Amniotic stem cell (primary cell): ENCODE measurements at regions not wholly inside any gene's neighbourhood (a gene's known extent, or its start where the extent isn't known, plus 50 kb on each side); places are given as distances from the start of the nearest gene placed in this dataset.

Source experiments
- DNase-seq: peaks from one replicate; lab custom pipeline; 2025; lab: John Stamatoyannopoulos, UW

- DNase-seq, result no peak
Measured at GRCh38 chr18:8969639-8970390, 132.7 kb upstream of the NDUFV2 start.

GRCh38 chr18:8970843-8971242 is 131.7 kb upstream of the NDUFV2 start:
- no peak for DNase-seq

- DNase-seq, result no peak
Measured at GRCh38 chr18:8972116-8972515, 130.4 kb upstream of the NDUFV2 start.

GRCh38 chr18:8974279-8974678 is 128.2 kb upstream of the NDUFV2 start:
- no peak for DNase-seq

- DNase-seq, result no peak
Measured at GRCh38 chr18:8974696-8975095, 127.8 kb upstream of the NDUFV2 start.

- no peak for DNase-seq
Measured at GRCh38 chr18:8975624-8976023, 126.9 kb upstream of the NDUFV2 start.

- DNase-seq, result no peak
Measured at GRCh38 chr18:8976606-8977005, 125.9 kb upstream of the NDUFV2 start.

- no peak for DNase-seq
Measured at GRCh38 chr18:8977166-8977565, 125.3 kb upstream of the NDUFV2 start.

- no peak for DNase-seq
Measured at GRCh38 chr18:8977701-8978100, 124.8 kb upstream of the NDUFV2 start.

- no peak for DNase-seq
Measured at GRCh38 chr18:8978394-8978793, 124.1 kb upstream of the NDUFV2 start.

- no peak for DNase-seq
Measured at GRCh38 chr18:8979258-8979988, 123.1 kb upstream of the NDUFV2 start.

- DNase-seq, result no peak
Measured at GRCh38 chr18:8980496-8980895, 122.0 kb upstream of the NDUFV2 start.

- no peak for DNase-seq
Measured at GRCh38 chr18:8980918-8981317, 121.6 kb upstream of the NDUFV2 start.

- DNase-seq, result peak; percentile 54
Measured at GRCh38 chr18:8982416-8983183, 119.9 kb upstream of the NDUFV2 start.

- no peak for DNase-seq
Measured at GRCh38 chr18:8983195-8983594, 119.3 kb upstream of the NDUFV2 start.

- DNase-seq, result no peak
Measured at GRCh38 chr18:8984131-8984721, 118.3 kb upstream of the NDUFV2 start.

- no peak for DNase-seq
Measured at GRCh38 chr18:8987241-8987640, 115.3 kb upstream of the NDUFV2 start.

GRCh38 chr18:8988260-8988871 is 114.1 kb upstream of the NDUFV2 start:
- DNase-seq, result no peak

- no peak for DNase-seq
Measured at GRCh38 chr18:8989017-8989416, 113.5 kb upstream of the NDUFV2 start.

- DNase-seq, result no peak
Measured at GRCh38 chr18:8989855-8990254, 112.6 kb upstream of the NDUFV2 start.

- DNase-seq, result no peak
Measured at GRCh38 chr18:8990276-8991031, 112.0 kb upstream of the NDUFV2 start.
